ENCODE measurements at regions not wholly inside any gene's neighbourhood (a gene's known extent, or its start where the extent isn't known, plus 50 kb on each side); places are given as distances from the start of the nearest gene placed in this dataset.

DNA sequence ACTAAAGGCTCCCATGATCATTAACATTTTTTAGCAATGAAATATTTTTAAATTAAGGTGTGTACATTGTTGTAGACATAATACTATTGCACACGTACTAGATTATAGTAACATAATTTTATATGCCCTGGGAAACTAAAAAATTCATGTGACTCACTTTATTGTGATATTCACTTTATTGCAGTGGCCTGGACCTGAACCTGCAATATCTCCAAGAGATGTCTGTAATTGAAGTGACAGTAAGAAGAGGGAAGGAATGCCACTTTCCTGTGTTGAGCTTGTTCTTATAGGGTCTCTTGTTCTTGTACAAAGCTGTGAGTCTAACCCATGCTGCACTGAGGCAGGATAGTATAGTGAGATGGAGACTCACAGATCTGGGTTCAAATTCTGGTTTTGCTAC is 66.9 kb upstream of the USP24 start:
- DNase-seq: no peak

DNA sequence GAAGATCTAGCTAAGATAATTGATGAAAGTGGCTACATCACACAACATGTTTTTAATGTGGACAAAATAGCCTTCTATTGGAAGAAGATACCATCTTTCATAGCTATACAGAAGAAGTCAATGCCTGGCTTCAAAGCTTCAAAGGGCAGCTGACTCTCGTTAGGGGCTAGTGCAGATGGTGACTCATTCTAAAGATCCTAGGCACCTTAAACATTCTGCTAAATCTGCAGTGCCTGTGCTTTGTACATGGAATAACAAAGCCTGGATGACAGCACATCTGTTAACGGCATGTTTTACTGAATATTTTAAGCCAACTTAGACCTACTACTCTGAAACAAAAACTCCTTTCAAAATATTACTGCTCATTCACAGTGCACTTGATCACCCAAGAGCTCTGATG is 65.6 kb upstream of the USP24 start:
- DNase-seq: no peak

DNA sequence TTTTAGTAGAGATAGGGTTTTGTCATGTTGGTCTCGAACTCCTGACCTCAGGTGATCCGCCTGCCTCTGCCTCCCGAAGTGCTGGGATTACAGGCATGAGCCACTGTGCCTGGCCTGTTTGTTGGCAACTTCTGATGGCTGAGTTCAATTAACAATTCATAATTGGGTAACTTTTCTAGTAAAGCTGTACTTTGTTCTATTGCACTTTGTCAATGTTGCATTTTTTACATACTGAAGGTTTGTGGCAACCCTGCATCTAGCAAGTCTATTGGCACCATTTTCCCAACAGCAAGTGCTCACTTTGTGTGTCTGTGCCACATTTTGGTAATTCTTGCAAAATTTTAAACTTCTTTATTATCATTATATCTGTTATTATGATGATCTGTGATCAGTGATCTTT is 64.5 kb upstream of the USP24 start:
- no peak for DNase-seq

DNA sequence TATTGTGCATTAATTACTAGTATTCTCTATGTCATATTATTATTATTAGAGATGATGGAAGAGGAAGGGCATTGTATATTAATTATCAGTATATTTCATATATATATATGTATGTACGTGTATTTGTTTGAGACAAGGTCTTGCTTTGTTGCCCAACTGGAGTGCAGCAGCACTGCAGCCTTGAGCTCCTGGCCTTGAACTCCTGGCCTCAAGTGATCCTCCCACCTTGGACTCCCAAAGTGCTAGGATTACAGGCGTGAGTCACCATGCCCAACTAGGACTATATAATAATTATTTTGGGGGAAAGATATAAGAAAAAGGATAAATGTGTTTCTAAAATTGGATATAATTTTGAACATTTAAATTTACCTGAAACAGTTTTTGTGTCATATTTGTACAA is 63.2 kb upstream of the USP24 start:
- DNase-seq: no peak

DNA sequence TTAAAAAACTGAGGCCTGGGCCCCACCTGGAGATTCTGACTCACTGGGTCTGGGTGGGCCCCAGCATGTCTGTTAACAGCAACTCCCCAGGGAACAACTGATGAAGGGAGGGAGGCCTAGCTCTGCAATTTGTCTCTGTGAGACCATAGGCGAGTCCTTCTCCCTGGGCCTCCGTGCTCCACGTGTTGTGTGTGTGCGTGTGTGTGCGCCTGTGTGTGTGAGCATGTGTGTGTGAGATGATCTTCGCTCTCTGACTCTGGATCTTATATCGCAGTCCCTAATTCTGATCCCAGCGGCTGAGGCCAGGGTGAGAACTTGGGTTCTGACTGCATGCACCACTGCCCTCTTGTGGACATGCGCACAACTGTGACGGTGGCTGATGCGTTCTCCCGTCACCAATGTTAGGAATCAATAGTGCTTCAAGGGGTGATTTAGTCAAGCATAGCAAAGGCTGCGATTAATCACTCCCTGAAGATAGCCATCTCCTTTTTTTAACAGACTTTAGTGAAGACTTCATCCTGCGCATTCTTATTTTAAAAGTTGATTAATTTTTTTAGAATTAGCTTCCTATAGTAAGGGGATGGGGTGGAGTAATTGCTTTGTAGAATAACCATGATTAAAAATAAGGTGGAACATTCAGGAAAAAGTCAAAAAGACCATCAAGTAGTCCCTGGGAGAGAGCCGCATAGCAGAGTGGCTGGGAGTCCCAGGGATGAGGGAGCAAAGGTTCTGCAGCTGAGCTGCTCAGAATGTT is 62.4 kb upstream of the USP24 start:
- peak; percentile 54 for DNase-seq

DNA sequence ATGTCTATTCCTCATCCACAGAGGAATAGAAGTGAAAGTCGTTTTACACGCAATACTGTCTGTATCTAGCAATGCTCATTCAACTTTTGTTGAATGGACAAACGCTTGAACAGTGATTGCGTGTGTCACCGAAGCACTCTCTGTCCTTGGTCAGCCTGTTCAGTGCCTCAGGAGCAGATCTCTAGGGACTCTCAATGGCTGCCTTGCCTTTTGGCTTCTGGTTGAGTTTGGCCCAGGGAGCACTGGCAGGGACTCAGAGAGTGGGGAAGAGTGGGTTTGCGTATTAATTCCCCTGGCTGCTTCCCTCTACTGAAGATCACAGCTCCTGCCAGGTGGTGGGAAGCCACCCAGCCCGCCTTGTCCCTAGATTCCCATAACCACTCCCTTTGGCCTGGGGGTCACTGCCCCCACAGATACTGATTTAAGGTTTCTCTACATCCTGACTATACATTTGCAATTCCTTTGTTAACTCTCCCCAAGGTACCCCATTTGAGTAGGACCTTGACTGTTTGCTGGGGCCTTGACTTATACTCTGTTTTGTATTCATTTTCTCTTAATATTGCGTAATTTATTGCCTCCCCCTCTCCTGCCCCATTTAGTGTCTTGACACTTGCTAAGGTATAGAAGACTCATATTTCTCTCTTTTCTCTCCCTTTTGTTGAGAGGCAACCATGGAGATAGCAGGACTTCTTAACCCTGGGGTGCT is 61.7 kb upstream of the USP24 start:
- DNase-seq: no peak

DNA sequence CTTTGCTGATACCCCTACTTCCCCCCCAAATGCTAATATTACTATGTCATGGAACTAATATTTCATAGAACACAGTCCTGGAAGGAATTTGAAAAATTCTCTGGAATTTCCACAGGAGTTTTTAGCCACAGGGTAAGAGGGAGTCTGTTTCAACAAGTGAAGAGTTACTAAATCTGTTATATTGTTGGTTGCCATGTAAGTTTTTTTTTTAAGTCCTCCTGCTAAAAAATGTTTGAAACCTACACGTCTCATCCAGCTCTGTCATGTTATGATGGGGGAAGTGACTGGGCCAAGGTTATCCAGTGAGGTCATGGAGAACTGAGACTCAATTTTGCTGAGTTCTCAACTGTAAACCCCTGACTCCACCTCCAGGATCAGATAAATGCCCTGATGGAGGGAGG is 60.8 kb upstream of the USP24 start:
- DNase-seq: no peak

DNA sequence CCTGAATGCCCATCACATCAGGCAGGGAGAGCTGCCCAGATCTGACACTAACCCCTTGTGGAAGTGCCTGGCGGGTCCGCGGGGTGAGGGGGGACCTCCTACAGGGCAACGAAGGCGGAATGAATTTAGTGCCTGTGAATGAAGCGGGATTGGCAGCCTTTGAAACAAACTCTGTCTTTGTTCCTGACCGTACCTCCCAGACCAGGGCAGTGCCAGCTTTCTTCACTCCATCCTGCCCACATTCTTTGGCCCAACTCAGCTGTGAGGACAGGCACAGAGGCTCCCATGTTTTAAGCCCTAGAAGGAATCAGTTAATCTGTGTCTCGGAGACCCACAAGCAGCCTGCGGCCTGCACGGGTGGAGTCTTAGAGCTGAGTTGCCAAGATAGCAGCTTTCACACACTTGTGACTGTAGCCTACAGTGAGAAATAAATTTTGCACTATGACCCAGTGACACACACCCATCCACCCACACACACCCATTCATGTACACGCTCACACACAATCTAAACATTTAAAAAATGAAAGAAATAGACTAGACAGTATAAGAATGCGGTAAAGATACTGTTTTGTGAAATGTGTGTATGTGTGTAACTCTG is 60.1 kb upstream of the USP24 start:
- no peak for DNase-seq

DNA sequence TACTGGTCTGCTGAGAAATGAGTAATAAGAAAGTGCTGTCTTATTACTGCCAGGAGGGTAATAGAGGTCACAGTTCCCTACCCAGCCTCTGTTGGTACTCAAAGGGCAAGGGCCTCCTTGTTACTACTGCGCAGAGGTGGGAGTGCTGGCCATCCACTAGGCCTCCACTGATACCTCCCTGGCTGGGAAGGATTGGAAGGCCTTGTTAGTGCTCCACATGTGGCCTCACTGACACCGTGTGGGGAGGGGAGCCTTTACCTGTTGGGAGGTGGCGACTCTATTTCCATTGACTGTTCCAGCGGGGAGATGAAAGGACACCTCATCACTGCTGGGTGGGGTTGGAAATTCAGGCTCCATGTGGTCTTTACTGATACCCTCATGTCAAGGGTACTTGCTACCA is 57.8 kb upstream of the USP24 start:
- no peak for DNase-seq

All from right kidney (tissue), 1 donor.